Gastroesophageal sphincter (tissue), 4 donors: ENCODE measurements at regions not wholly inside any gene's neighbourhood (a gene's known extent, or its start where the extent isn't known, plus 50 kb on each side); places are given as distances from the start of the nearest gene placed in this dataset.

Source experiments
- ATAC-seq: fragments of 150-250 bp; one replicate; pipeline ENCODE4 v1.9.1; 2016; ENCODE audit warnings: mild to moderate bottlenecking, moderate library complexity
- H3K27ac ChIP-seq, 4 donors: fragments of 200-600 bp; sonication (generic) in 3 of 4; 1 replicate in 3 of 4; 2 replicates in 1 of 4; pipeline ENCODE4 v1.5.1; 2016 to 2019
- H3K27me3 ChIP-seq: fragments of 200-600 bp; sonication (generic); one replicate; pipeline ENCODE4 v1.5.1; 2019
- H3K36me3 ChIP-seq, 2 donors: fragments of 200-600 bp; sonication (generic); one replicate each; pipeline ENCODE4 v1.5.1; 2019; ENCODE audit warnings: control low read depth in 1 of 2
- H3K4me1 ChIP-seq, 3 donors: fragments of 200-600 bp; sonication (generic); 1 replicate in 2 of 3; 2 replicates in 1 of 3; pipeline ENCODE4 v1.5.1; 2016 to 2019; ENCODE audit warnings: control low read depth in 2 of 3
- H3K4me3 ChIP-seq, 2 donors: fragments of 200-600 bp; sonication (generic); one replicate each; pipeline ENCODE4 v1.5.1; 2019; ENCODE audit warnings: mild to moderate bottlenecking in 1 of 2, moderate library complexity in 1 of 2
- H3K9me3 ChIP-seq, 3 donors: fragments of 200-600 bp; sonication (generic); one replicate each; pipeline ENCODE4 v1.5.1; 2017 to 2019; ENCODE audit warnings: control low read depth in 2 of 3
- EP300 ChIP-seq: sonication (generic); formaldehyde crosslinking; IDR thresholded peaks from one replicate; pipeline ENCODE4 v1.6.1; 2017; ENCODE audit warnings: antibody characterized with exemption, mild to moderate bottlenecking
- POLR2A ChIP-seq, 2 donors: fragments of 450-650 bp; IDR thresholded peaks; one replicate each; pipeline ENCODE4 v1.6.1; 2017; ENCODE audit warnings: antibody characterized with exemption in 2 of 2, mild to moderate bottlenecking in 2 of 2, moderate library complexity in 1 of 2
- POLR2AphosphoS5 ChIP-seq: sonication (generic); formaldehyde crosslinking; IDR thresholded peaks from one replicate; pipeline ENCODE4 v1.6.1; 2017; ENCODE audit warnings: antibody characterized with exemption
- WGBS, 2 donors: methylation state at CpG; one replicate each; pipeline ENCODE4 v1.1.5; 2018; ENCODE audit warnings: low coverage in 1 of 2; 5-methylcytosine and 5-hydroxymethylcytosine counted together
- TF ChIP-seq, protein P1 (sequence below), 4 experiments: fragments of 200-600 bp in 2 of 4; fragments of 450-650 bp in 2 of 4; sonication (generic) in 1 of 4; IDR thresholded peaks; one replicate each; pipeline ENCODE4 v1.5.1; 2017 to 2019; ENCODE audit warnings: antibody characterized with exemption in 4 of 4, mild to moderate bottlenecking in 2 of 4, moderate library complexity in 2 of 4

DNA sequence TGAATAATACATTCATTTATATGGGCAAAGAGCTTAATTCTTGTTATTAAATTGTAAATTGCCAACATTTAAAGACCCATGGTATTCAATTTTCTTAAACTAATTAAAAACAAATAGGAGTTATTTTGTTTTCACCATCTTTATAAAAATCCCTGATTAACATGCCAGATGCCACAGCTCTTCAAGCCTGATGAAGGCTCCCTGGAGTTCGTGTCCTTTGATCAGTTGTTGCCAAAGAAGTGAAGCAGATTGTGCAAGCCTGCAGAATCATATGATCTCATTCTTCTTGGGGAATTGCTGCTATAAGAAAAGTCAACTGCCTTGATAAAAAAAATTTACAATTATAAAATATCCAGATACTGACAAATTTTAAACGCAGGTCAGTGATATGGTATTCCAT, 288.3 kb upstream of the PPFIA2 start:
- ATAC-seq: no peak
- H3K36me3 ChIP-seq: no peaks in the 10 kb centered on the region
- no peaks in the 10 kb centered on the region for H3K4me1 ChIP-seq
- H3K9me3 ChIP-seq: no peaks in the 10 kb centered on the region
- 68 to 74% methylated on average over 2 of the region's 2 CpGs for WGBS, 2 donors
- TF ChIP-seq, protein P1, sequence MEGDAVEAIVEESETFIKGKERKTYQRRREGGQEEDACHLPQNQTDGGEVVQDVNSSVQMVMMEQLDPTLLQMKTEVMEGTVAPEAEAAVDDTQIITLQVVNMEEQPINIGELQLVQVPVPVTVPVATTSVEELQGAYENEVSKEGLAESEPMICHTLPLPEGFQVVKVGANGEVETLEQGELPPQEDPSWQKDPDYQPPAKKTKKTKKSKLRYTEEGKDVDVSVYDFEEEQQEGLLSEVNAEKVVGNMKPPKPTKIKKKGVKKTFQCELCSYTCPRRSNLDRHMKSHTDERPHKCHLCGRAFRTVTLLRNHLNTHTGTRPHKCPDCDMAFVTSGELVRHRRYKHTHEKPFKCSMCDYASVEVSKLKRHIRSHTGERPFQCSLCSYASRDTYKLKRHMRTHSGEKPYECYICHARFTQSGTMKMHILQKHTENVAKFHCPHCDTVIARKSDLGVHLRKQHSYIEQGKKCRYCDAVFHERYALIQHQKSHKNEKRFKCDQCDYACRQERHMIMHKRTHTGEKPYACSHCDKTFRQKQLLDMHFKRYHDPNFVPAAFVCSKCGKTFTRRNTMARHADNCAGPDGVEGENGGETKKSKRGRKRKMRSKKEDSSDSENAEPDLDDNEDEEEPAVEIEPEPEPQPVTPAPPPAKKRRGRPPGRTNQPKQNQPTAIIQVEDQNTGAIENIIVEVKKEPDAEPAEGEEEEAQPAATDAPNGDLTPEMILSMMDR (IDR thresholded peaks at IDR 0.05): no peak
- TF ChIP-seq POLR2A (IDR thresholded peaks at IDR 0.05): no peak
- TF ChIP-seq POLR2AphosphoS5: no peak
- H3K4me3 ChIP-seq: no peak overlapping the region
- H3K27me3 ChIP-seq: no peaks in the 10 kb centered on the region
- no peak overlapping the region for H3K27ac ChIP-seq

DNA sequence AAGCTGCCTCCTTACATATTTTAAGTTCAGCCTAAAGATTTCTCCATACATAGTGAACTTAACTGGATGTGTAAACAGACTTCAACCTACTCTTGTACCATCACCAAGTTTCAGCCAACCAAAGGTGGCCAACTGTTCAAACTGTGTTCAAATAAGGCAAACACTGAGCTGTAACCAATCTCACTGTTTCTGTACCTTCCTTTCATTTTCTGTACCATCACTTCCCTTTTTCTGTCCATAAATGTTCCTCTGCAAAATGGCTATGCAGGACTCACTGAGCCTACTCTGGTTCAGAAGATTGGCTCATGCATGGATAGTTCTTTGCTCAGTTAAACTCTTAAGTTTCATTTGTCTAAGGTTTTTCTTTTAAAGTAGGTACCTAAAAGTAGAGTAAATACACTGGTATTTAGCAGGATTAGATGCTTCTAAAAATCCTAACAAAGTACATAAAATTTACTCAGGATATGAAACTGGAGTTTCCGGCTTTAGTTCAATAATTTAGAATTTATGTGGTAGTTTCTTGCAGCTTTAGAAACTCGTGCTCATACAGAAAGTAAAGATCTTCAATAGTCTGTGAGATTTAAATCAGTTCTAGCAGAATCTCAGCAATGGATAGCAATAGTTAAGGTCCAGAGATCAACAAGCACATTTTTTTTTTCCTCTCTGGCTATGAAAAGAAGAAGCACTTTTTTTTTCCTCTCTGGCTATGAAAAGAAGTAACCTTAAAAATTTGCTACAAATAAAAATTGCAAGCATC, 282.0 kb upstream of the PPFIA2 start:
- Histone ChIP-seq H3K36me3 (no peaks in the 10 kb centered on the region), H3K9me3 (no peaks in the 10 kb centered on the region), H3K27me3 (no peaks in the 10 kb centered on the region), H3K27ac (no peak overlapping the region), H3K4me3 (no peak overlapping the region), H3K4me1 (no peaks in the 10 kb centered on the region)
- WGBS, 2 donors: 50 to 72% methylated on average over 1 to 2 of the region's 2 CpGs
- TF ChIP-seq, protein P1 (IDR thresholded peaks at IDR 0.05): no peak
- no peak for TF ChIP-seq EP300
- ATAC-seq: no peak

DNA sequence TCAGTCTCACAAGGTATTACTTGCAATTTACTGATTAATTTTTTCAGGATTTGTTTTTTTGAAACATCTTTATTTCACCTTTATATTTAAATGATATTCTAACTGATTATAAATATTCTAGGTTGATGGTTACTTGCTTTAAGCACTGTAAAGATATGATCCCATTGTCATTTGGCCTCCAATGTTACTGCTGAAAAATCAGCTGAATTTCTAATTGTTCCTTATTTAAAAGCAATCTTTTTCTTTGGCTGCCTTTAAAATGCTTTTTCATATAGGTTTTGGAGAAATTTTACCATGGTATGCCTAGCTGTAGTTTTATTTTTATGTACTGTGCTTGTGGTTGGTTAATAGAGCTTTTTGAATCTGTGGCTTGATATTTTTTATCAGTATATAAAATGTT, 275.6 kb upstream of the PPFIA2 start:
- Histone ChIP-seq H3K4me3 (no peak overlapping the region), H3K4me1 (no peaks in the 10 kb centered on the region), H3K9me3 (no peaks in the 10 kb centered on the region), H3K27me3 (no peaks in the 10 kb centered on the region), H3K27ac (no peak overlapping the region), H3K36me3 (no peaks in the 10 kb centered on the region)
- no peak for ATAC-seq
- TF ChIP-seq, protein P1 (IDR thresholded peaks at IDR 0.05): no peak
- TF ChIP-seq POLR2AphosphoS5 (no peak), POLR2A (IDR thresholded peaks at IDR 0.05) (no peak), EP300 (no peak)

DNA sequence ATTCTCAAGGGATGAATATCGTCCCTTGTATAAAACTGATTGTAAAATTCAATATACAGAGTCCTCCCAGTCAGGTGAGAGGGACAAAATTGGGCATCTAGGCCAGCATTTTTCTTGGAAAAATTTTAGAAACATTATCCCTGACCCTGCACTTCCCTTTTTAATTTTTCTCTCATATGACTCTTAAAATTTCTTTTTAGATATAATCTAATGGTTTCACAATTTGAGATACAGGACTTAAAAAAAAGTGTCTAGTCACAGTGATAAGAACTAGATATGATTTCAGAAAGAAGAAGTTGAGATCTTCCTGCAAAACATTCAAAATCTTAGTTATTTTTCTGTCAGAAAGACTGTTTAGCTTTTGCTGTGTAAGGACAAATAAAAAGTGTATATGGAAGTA, 270.8 kb upstream of the PPFIA2 start:
- Histone ChIP-seq H3K9me3 (no peaks in the 10 kb centered on the region), H3K36me3 (no peaks in the 10 kb centered on the region), H3K4me3 (no peak overlapping the region), H3K4me1 (no peaks in the 10 kb centered on the region), H3K27ac (no peak overlapping the region), H3K27me3 (no peaks in the 10 kb centered on the region)
- WGBS, 2 donors: 73 to 91% methylated on average over 1 of the region's 1 CpG
- no peak for ATAC-seq
- no peak for TF ChIP-seq POLR2AphosphoS5
- TF ChIP-seq EP300: no peak
- TF ChIP-seq POLR2A (IDR thresholded peaks at IDR 0.05): no peak
- TF ChIP-seq, protein P1 (IDR thresholded peaks at IDR 0.05): no peak

DNA sequence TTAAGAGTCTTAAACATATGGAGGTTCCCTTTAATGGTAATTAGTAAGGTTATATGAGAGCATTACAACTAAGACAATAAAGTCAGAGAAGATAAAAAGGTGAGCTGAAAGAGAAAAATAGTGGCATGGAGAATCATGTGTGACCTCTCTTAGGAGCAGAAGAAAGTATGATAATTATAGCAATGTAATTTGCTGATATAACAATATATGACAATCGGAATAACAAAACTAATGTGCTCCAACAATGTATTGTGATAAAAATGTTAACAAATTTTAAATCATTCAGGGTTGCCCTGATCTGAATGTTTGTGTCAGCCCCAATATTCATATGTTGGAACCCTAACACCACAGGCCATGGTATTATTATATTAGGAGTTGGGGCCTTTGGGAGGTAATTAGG, 269.6 kb upstream of the PPFIA2 start:
- ATAC-seq: no peak
- Histone ChIP-seq H3K27ac (no peak overlapping the region), H3K4me1 (no peaks in the 10 kb centered on the region), H3K36me3 (no peaks in the 10 kb centered on the region), H3K27me3 (no peaks in the 10 kb centered on the region), H3K9me3 (no peaks in the 10 kb centered on the region), H3K4me3 (no peak overlapping the region)
- TF ChIP-seq POLR2A (IDR thresholded peaks at IDR 0.05) (no peak), EP300 (no peak), POLR2AphosphoS5 (no peak)
- TF ChIP-seq, protein P1 (IDR thresholded peaks at IDR 0.05): no peak
- 85 to 100% methylated on average over 1 of the region's 1 CpG for WGBS, 2 donors
